ENCODE measurements at regions not wholly inside any gene's neighbourhood (a gene's known extent, or its start where the extent isn't known, plus 50 kb on each side); places are given as distances from the start of the nearest gene placed in this dataset.

GRCh38 chr10:64206409-64206808 lies 685.2 kb downstream of the REEP3 start:
- TF ChIP-seq CTCF (IDR thresholded peaks at IDR 0.05) (no peak), POLR2AphosphoS5 (IDR thresholded peaks at IDR 0.05) (no peak), POLR2A (IDR thresholded peaks at IDR 0.05) (no peak)
- H3K27ac ChIP-seq: no peak overlapping the region
- intact Hi-C loops (cut with DNase I): no loop called here
- no peaks in the 10 kb centered on the region for H3K9me3 ChIP-seq
- H3K36me3 ChIP-seq: no peaks in the 10 kb centered on the region
- H3K27me3 ChIP-seq (replicated peaks; ENCODE audit: insufficient read depth): no peaks in the 10 kb centered on the region
- H3K4me1 ChIP-seq (replicated peaks): no peaks in the 10 kb centered on the region
- no peak for DNase-seq (ENCODE audit: low spot score)
- WGBS: 84% methylated on average over 2 of the region's 2 CpGs
- H3K4me3 ChIP-seq: no peak overlapping the region

GRCh38 chr10:64209561-64209960 lies 688.4 kb downstream of the REEP3 start:
- H3K27me3 ChIP-seq (replicated peaks; ENCODE audit: insufficient read depth): no peaks in the 10 kb centered on the region
- H3K4me1 ChIP-seq (replicated peaks): no peaks in the 10 kb centered on the region
- intact Hi-C loops (cut with DNase I): no loop called here
- WGBS: 47% methylated on average over 3 of the region's 3 CpGs
- no peak for TF ChIP-seq POLR2AphosphoS5 (IDR thresholded peaks at IDR 0.05)
- no peak for TF ChIP-seq POLR2A (IDR thresholded peaks at IDR 0.05)
- TF ChIP-seq CTCF (IDR thresholded peaks at IDR 0.05): no peak
- H3K4me3 ChIP-seq: no peak overlapping the region
- no peaks in the 10 kb centered on the region for H3K36me3 ChIP-seq
- H3K9me3 ChIP-seq: no peaks in the 10 kb centered on the region
- DNase-seq (ENCODE audit: low spot score): no peak
- no peak overlapping the region for H3K27ac ChIP-seq

GRCh38 chr10:64210211-64210610 lies 689.0 kb downstream of the REEP3 start:
- Histone ChIP-seq H3K4me1 (replicated peaks) (no peaks in the 10 kb centered on the region), H3K27me3 (replicated peaks; ENCODE audit: insufficient read depth) (no peaks in the 10 kb centered on the region), H3K36me3 (no peaks in the 10 kb centered on the region), H3K4me3 (no peak overlapping the region), H3K9me3 (no peaks in the 10 kb centered on the region), H3K27ac (no peak overlapping the region)
- DNase-seq (ENCODE audit: low spot score): no peak
- TF ChIP-seq POLR2AphosphoS5 (IDR thresholded peaks at IDR 0.05) (no peak), CTCF (IDR thresholded peaks at IDR 0.05) (no peak), POLR2A (IDR thresholded peaks at IDR 0.05) (no peak)
- WGBS: 87% methylated on average over 2 of the region's 2 CpGs
- intact Hi-C loops (cut with DNase I): no loop called here

- DNase-seq (ENCODE audit: low spot score): no peak
- 70% methylated on average over 3 of the region's 3 CpGs for WGBS
- H3K27ac ChIP-seq: no peak overlapping the region
- H3K4me3 ChIP-seq: no peak overlapping the region
- intact Hi-C loops (cut with DNase I): no loop called here
- H3K36me3 ChIP-seq: no peaks in the 10 kb centered on the region
- H3K4me1 ChIP-seq (replicated peaks): no peaks in the 10 kb centered on the region
- H3K9me3 ChIP-seq: no peaks in the 10 kb centered on the region
- no peaks in the 10 kb centered on the region for H3K27me3 ChIP-seq (replicated peaks; ENCODE audit: insufficient read depth)
- TF ChIP-seq CTCF (IDR thresholded peaks at IDR 0.05): no peak
- TF ChIP-seq POLR2AphosphoS5 (IDR thresholded peaks at IDR 0.05): no peak
- TF ChIP-seq POLR2A (IDR thresholded peaks at IDR 0.05): no peak
Observed at GRCh38 chr10:64211466-64211865, 690.3 kb downstream of the REEP3 start.

GRCh38 chr10:64215088-64215487 lies 693.9 kb downstream of the REEP3 start:
- Histone ChIP-seq H3K4me1 (replicated peaks) (no peaks in the 10 kb centered on the region), H3K36me3 (no peaks in the 10 kb centered on the region), H3K9me3 (no peaks in the 10 kb centered on the region), H3K4me3 (no peak overlapping the region), H3K27ac (no peak overlapping the region), H3K27me3 (replicated peaks; ENCODE audit: insufficient read depth) (no peaks in the 10 kb centered on the region)
- TF ChIP-seq POLR2A (IDR thresholded peaks at IDR 0.05) (no peak), CTCF (IDR thresholded peaks at IDR 0.05) (no peak), POLR2AphosphoS5 (IDR thresholded peaks at IDR 0.05) (no peak)
- intact Hi-C loops (cut with DNase I): no loop called here
- DNase-seq (ENCODE audit: low spot score): no peak
- WGBS: 53% methylated on average over 1 of the region's 1 CpG
